Astrocyte (in vitro differentiated cells and primary cell): ENCODE measurements at regions not wholly inside any gene's neighbourhood (a gene's known extent, or its start where the extent isn't known, plus 50 kb on each side); places are given as distances from the start of the nearest gene placed in this dataset.

ENCODE experiments used
- CTCF ChIP-seq: IDR thresholded peaks from 2 replicates; pipeline ENCODE4 v1.5.1; 2011; ENCODE audit warnings: low read depth, mild to moderate bottlenecking, inconsistent platforms, low read length, moderate library complexity; ENCODE audit not compliant: insufficient read depth
- EZH2 ChIP-seq: IDR thresholded peaks from 2 replicates; pipeline ENCODE4 v1.6.1; 2012; ENCODE audit warnings: mild to moderate bottlenecking, low read length, inconsistent platforms; ENCODE audit not compliant: insufficient read depth

- no peak for TF ChIP-seq CTCF
- no peak for TF ChIP-seq EZH2
Observed at GRCh38 chr3:132926098-132926497, 112.1 kb upstream of the TMEM108 start.
